HG03045 (cell line): ENCODE measurements at regions not wholly inside any gene's neighbourhood (a gene's known extent, or its start where the extent isn't known, plus 50 kb on each side); places are given as distances from the start of the nearest gene placed in this dataset.

ENCODE experiments used
- ATAC-seq: cut with Tn5 transposase; IDR thresholded peaks from one replicate; pipeline ENCODE4 v1.9.1; 2021; ENCODE audit warnings: mild to moderate bottlenecking, moderate library complexity; ENCODE audit not compliant: unreplicated experiment

DNA sequence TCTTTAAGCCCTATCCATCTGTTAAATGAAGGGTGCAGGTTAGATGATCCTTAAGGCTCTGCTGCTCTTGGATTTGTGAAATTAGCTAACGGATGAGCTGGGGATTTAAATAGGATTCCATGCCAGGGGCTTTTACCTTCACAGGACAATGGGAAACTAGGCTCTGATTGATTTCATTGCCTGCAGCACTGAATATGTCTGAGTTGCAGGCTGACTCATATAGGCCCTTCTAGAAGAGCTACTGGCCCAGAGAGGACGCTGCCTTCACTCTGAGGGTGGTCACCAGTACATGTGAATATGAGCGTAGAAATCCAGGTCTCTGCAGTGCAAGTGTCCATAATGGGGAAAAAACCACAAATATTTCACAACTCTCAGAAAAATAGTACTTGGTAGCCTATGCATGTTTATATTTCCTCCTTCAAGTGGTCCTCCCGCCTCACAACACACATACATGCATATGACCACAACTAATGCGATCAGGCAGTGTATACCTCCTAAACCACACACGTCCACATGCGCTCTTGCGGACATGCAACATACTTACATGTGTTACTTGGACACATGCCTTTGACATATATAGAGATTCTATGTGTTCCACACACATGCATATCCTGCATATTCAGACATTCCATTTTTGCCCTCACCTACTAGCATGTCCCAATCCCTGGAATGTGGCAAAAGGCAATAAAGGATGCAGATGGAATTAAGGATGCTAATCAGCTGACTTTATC, 233.8 kb upstream of the JUN start:
- no peak for ATAC-seq

DNA sequence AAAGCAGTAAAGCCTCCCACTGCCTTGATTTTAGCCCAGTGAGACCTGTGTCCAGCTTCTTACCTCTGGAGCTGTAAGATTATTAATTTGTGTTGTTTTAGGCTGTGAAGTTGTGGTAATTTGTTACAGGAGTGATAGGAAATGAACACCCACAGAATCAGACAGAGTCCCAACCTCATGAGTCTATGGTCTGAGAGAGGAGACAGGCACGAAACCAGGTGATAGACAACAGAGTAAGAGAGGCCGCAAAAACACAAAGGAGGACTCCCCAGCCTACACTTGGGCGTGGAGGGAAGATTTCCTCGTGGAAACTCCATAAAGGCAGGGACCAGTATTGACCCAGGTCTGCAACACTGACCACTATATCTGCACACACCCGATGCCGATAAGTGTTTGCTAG, 234.6 kb upstream of the JUN start:
- no peak for ATAC-seq

DNA sequence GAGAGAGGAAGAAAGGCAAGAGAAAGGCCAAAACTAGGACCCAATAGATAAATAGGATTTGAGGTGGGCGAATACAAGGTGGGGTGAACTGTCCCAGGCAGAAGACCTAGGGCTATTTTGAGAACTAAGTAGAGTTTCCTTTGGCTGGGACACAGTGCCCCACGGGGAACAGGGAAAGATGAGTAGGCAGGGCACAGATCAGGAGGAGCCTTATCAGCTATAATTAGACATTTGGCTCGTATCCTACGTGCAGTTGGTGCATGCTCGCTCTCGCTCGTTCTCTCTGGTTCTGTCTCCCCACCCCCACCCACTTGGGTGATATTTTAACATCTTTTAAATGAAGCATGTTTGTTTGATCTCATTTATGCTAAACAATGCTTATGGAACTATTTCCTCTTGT, 235.0 kb upstream of the JUN start:
- ATAC-seq = no peak

GRCh38 chr1:59020151-59020997, 236.5 kb upstream of the JUN start:
- ATAC-seq = peak; percentile 90

GRCh38 chr1:59022199-59022598, 238.4 kb upstream of the JUN start:
- ATAC-seq = no peak

DNA sequence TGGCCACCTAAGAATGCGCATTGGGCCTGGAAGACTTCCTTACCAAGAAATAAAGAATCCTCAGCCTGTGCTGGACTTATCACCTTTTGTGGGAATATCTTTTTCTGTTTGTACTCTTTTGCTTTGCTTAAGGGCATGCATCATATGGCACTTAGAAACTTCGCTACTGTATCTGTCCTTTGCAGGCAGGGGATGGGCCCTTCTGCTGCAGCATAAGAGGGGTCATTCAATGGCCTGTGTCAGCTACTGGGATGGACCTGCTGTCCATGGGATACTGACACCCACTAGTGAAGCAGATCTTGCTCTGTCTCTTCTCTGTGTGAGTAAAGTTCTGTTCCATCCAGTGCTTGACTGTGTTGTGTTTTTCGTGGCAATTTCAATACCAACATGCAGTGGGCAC, 239.0 kb upstream of the JUN start:
- no peak for ATAC-seq

GRCh38 chr1:59025201-59025600, 241.4 kb upstream of the JUN start:
- ATAC-seq = no peak

DNA sequence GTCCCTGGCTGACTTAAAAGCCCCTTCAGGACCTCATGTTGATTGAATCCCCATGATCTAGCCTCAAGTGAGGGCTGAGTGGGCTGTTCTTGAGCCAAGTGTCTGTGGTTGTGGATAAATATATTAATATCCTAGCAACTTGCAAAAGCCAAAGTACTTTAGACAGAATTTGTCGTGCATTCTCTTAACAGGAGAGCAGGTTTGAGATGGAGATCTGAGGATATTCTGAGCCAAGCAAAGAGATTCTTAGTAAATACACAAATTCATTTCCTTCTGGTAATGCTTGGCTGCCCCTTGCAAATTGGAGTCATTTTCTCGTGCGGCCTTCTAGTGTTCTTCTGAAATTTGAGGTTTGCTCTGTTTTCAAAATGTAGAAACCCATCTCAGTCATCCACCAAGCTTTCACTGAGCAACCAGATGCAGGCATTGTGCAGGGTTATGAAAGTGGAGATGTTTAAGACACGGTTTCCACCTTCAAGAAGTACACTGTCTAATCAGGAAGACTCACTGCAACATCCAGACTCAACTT, 242.1 kb upstream of the JUN start:
- ATAC-seq = peak; percentile 90

DNA sequence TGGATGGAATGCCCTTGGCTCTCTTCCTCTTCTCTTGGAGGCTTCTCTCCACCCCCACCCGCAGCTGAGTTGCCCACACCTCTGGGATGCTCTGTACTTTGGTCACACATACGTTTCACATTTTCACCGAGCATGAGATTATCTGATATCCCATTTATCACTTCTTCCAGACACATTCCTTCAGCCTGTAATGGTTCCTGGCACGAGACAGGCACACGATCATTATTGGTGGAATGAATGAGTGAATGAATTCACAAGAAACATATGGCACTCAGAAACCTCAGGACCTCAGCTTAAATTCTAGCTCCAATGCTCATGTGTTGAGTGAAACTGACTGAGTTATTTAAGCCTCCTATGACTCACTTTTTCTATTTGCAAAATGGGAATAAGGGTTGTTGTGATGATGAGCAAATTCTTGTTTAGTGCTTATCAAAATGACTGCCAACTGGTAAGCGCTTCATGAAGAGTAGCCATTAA, 242.7 kb upstream of the JUN start:
- ATAC-seq = peak; percentile 15

- no peak for ATAC-seq
Observed at GRCh38 chr1:59027177-59027576, 243.3 kb upstream of the JUN start.

- ATAC-seq = no peak
Observed at GRCh38 chr1:59028048-59028447, 244.2 kb upstream of the JUN start.

GRCh38 chr1:59029411-59030167, 245.7 kb upstream of the JUN start:
- ATAC-seq = no peak

DNA sequence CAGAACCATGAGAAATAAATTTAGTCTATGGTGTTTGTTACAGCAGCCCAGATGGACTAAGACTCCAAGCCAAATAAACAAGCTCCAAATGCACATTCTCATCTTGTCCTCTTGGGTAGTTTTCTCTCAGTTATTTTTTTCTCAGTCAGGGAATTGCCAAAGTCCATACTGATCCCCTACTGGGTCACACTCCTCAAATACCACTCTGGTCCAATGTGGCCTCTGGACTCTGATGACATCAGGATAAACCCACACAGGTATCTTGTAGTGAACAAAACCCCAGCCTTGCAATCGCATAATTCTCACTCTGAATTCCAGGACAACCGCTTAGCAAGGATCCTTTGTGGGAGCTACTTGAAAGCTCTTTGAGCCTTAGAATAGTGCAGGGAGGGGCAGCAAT, 248.4 kb upstream of the JUN start:
- ATAC-seq = no peak

GRCh38 chr1:59033761-59034160, 249.9 kb upstream of the JUN start:
- no peak for ATAC-seq

DNA sequence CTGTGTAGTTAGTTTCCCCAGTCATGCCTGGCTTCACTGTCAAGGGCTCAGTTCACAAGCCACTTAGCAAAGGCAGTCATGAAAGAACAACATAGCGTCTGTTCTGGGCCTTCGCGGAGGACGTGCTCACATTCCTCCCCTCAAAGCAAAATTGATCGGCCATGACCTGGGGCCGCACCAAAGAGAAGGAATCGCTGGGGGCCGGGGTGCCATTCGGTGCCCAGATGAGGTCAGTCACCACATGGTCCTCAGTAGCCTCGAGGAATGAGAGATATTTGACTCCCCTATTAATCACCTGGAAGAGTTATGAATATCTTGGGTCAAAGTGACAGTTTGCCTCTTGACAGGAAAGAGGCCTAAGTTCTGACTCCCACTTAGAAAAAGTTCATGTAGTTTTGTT, 251.1 kb upstream of the JUN start:
- no peak for ATAC-seq

DNA sequence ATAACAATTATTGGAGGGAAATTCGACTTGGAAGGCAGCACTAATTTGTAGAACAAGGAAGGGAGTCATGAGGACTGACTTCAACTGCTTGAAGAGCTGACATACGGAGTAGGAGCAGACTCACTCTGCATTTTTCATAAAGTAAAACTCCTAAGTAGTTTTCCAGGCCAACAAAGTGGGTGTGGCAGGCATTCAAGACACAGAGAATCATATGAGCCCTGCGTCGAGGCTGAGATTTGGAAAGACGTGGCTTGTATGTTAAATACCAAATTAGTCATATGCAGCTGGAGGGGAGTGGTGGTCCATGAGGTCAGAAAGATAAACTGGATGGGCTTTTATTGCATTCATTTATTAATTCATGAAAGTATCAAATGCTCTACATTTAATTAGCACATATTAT, 255.7 kb upstream of the JUN start:
- ATAC-seq = no peak

- no peak for ATAC-seq
Observed at GRCh38 chr1:59040486-59040885, 256.4 kb upstream of the FGGY start.

DNA sequence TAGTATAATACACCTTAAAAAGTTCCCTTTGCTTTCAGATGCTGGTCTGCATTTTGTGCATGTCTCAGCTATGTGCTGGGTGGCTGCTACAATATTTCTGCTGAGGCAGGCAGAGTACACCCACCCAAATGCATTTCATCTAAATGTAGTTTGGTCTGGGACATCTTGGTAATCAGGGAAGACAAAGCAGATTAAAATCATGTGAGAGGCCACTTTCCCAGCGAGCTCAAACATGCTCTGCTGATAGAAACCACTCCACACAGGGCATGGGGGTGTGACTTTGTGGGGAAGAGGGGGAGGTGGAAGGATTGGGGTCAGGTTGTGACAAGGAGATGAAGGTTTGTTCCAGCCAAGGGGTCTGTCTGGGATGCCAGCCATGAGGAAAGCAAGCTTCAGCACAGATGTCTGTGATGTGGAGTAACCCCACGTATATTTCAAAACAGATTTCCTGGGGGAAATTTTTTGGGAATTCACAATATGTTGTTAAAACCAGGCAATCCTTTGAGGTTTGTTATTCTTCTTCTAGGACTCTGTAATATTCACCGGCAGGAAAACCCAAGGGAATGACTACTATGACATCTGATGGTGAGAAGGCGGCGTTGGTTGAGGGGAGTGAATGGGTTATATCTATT, 255.1 kb upstream of the FGGY start:
- no peak for ATAC-seq

DNA sequence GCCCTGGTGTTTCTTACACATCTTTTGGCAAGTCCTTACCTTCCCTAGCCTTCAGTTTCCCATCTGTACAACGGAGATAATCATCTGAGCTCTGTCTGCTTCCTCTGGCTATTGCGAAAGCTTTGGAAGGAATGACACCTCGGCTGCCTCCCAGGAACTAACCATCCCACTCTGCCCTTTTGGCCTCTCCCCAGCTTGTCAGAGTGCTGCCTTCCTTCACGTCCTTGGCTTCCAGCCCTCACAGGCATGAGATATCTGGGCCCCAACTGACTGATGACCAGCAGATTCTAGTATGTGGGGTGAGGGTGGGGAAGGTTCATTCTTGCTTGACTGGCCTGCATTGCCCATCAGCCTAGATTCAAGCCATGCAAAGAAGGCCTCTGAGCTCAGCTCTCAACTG, 253.1 kb upstream of the FGGY start:
- no peak for ATAC-seq

- ATAC-seq = no peak
Observed at GRCh38 chr1:59044535-59045121, 252.3 kb upstream of the FGGY start.
